ENCODE measurements at regions not wholly inside any gene's neighbourhood (a gene's known extent, or its start where the extent isn't known, plus 50 kb on each side); places are given as distances from the start of the nearest gene placed in this dataset.

- Histone ChIP-seq H3K4me3 (ENCODE audit: insufficient read depth, low read length) (no peak overlapping the region), H3K27ac (ENCODE audit: low read depth, low read length) (no peak overlapping the region), H3K4me2 (ENCODE audit: insufficient read depth, low read length) (no peak overlapping the region), H3K36me3 (ENCODE audit: insufficient read depth, low read length) (no peaks in the 10 kb centered on the region), H3K79me2 (ENCODE audit: insufficient read depth, low read length) (no peaks in the 10 kb centered on the region), H2AFZ (ENCODE audit: low read length) (no peak overlapping the region), H3K9me3 (ENCODE audit: low read depth, low read length) (no peaks in the 10 kb centered on the region), H3K4me1 (ENCODE audit: insufficient read depth, low read length) (no peaks in the 10 kb centered on the region), H3K27me3 (ENCODE audit: insufficient read depth, low read length) (no peaks in the 10 kb centered on the region), H4K20me1 (ENCODE audit: insufficient read depth, low read length) (no peaks in the 10 kb centered on the region)
- DNase-seq (ENCODE audit: insufficient read length, low spot score, missing footprints): no peak
- no peak for TF ChIP-seq CTCF (IDR thresholded peaks at IDR 0.05; ENCODE audit: extremely low read depth, low read depth, low read length)
Measured at GRCh38 chr2:176432434-176432833, 163.2 kb downstream of the MTX2 start.

GRCh38 chr2:176435729-176436128, 166.5 kb downstream of the MTX2 start:
- no peaks in the 10 kb centered on the region for H4K20me1 ChIP-seq (ENCODE audit: insufficient read depth, low read length)
- no peaks in the 10 kb centered on the region for H3K27me3 ChIP-seq (ENCODE audit: insufficient read depth, low read length)
- DNase-seq (ENCODE audit: insufficient read length, low spot score, missing footprints): no peak
- H3K27ac ChIP-seq (ENCODE audit: low read depth, low read length): no peak overlapping the region
- no peak overlapping the region for H3K4me2 ChIP-seq (ENCODE audit: insufficient read depth, low read length)
- H3K4me1 ChIP-seq (ENCODE audit: insufficient read depth, low read length): no peaks in the 10 kb centered on the region
- no peak overlapping the region for H3K4me3 ChIP-seq (ENCODE audit: insufficient read depth, low read length)
- H3K9me3 ChIP-seq (ENCODE audit: low read depth, low read length): no peaks in the 10 kb centered on the region
- H3K79me2 ChIP-seq (ENCODE audit: insufficient read depth, low read length): no peaks in the 10 kb centered on the region
- no peaks in the 10 kb centered on the region for H3K36me3 ChIP-seq (ENCODE audit: insufficient read depth, low read length)
- no peak for TF ChIP-seq CTCF (IDR thresholded peaks at IDR 0.05; ENCODE audit: extremely low read depth, low read depth, low read length)
- no peak overlapping the region for H2AFZ ChIP-seq (ENCODE audit: low read length)

GRCh38 chr2:176443946-176444345, 174.7 kb downstream of the MTX2 start:
- H3K4me1 ChIP-seq (ENCODE audit: insufficient read depth, low read length): peaks cover 16% of the 10 kb centered on the region
- no peak overlapping the region for H2AFZ ChIP-seq (ENCODE audit: low read length)
- no peak for DNase-seq (ENCODE audit: insufficient read length, low spot score, missing footprints)
- H3K79me2 ChIP-seq (ENCODE audit: insufficient read depth, low read length): no peaks in the 10 kb centered on the region
- no peaks in the 10 kb centered on the region for H3K36me3 ChIP-seq (ENCODE audit: insufficient read depth, low read length)
- TF ChIP-seq CTCF (IDR thresholded peaks at IDR 0.05; ENCODE audit: extremely low read depth, low read depth, low read length): no peak
- no peaks in the 10 kb centered on the region for H3K27me3 ChIP-seq (ENCODE audit: insufficient read depth, low read length)
- H3K27ac ChIP-seq (ENCODE audit: low read depth, low read length): no peak overlapping the region
- H4K20me1 ChIP-seq (ENCODE audit: insufficient read depth, low read length): no peaks in the 10 kb centered on the region
- H3K9me3 ChIP-seq (ENCODE audit: low read depth, low read length): no peaks in the 10 kb centered on the region
- H3K4me3 ChIP-seq (ENCODE audit: insufficient read depth, low read length): no peak overlapping the region
- H3K4me2 ChIP-seq (ENCODE audit: insufficient read depth, low read length): no peak overlapping the region

- no peaks in the 10 kb centered on the region for H4K20me1 ChIP-seq (ENCODE audit: insufficient read depth, low read length)
- H3K4me3 ChIP-seq (ENCODE audit: insufficient read depth, low read length): no peak overlapping the region
- no peak overlapping the region for H3K27ac ChIP-seq (ENCODE audit: low read depth, low read length)
- peak; percentile 30 for TF ChIP-seq CTCF (IDR thresholded peaks at IDR 0.05; ENCODE audit: extremely low read depth, low read depth, low read length)
- H3K27me3 ChIP-seq (ENCODE audit: insufficient read depth, low read length): no peaks in the 10 kb centered on the region
- no peaks in the 10 kb centered on the region for H3K36me3 ChIP-seq (ENCODE audit: insufficient read depth, low read length)
- DNase-seq (ENCODE audit: insufficient read length, low spot score, missing footprints): no peak
- peak overlapping the region; percentile 58 for H2AFZ ChIP-seq (ENCODE audit: low read length)
- peak overlapping the region; percentile 35 for H3K4me2 ChIP-seq (ENCODE audit: insufficient read depth, low read length)
- peaks cover 16% of the 10 kb centered on the region for H3K4me1 ChIP-seq (ENCODE audit: insufficient read depth, low read length)
- H3K79me2 ChIP-seq (ENCODE audit: insufficient read depth, low read length): no peaks in the 10 kb centered on the region
- H3K9me3 ChIP-seq (ENCODE audit: low read depth, low read length): no peaks in the 10 kb centered on the region
Measured at GRCh38 chr2:176445956-176446355, 176.7 kb downstream of the MTX2 start.
